Mesenchymal stem cell (in vitro differentiated cells and primary cell): ENCODE measurements at regions not wholly inside any gene's neighbourhood (a gene's known extent, or its start where the extent isn't known, plus 50 kb on each side); places are given as distances from the start of the nearest gene placed in this dataset.

ENCODE experiments used
- DNase-seq: peaks from one replicate; pipeline ENCODE4 v3.0.0-alpha.2; 2013
- H2AFZ ChIP-seq: one replicate; pipeline ENCODE4 v1.6.1; 2013; ENCODE audit warnings: low read depth, mild to moderate bottlenecking, control low read depth, inconsistent platforms, low read length, moderate library complexity
- H2AK5ac ChIP-seq: 2 replicates; pipeline ENCODE4 v1.6.1; 2013; ENCODE audit warnings: low read length, moderate library complexity, mild to moderate bottlenecking, inconsistent platforms; ENCODE audit not compliant: severe bottlenecking
- H2BK120ac ChIP-seq: one replicate; pipeline ENCODE4 v1.6.1; 2013; ENCODE audit warnings: low read depth, mild to moderate bottlenecking, inconsistent platforms, low read length, moderate library complexity
- H2BK12ac ChIP-seq, 2 experiments: one replicate each; pipeline ENCODE4 v1.6.1; 2013; ENCODE audit warnings: inconsistent platforms in 2 of 2, low read length in 2 of 2, mild to moderate bottlenecking in 2 of 2, moderate library complexity in 2 of 2, control low read depth in 1 of 2
- H2BK15ac ChIP-seq: one replicate; pipeline ENCODE4 v1.6.1; 2013; ENCODE audit warnings: mild to moderate bottlenecking, low read depth, inconsistent platforms; ENCODE audit not compliant: poor library complexity, severe bottlenecking
- H2BK5ac ChIP-seq: 2 replicates; pipeline ENCODE4 v1.6.1; 2013; ENCODE audit warnings: low read depth, mild to moderate bottlenecking, low read length, control low read depth, inconsistent platforms; ENCODE audit not compliant: poor library complexity, severe bottlenecking
- H3K14ac ChIP-seq, 2 experiments: one replicate each; pipeline ENCODE4 v1.6.1; 2013; ENCODE audit warnings: inconsistent platforms in 2 of 2, low read length in 2 of 2, control low read depth in 1 of 2, mild to moderate bottlenecking in 1 of 2, moderate library complexity in 1 of 2
- H3K18ac ChIP-seq, 2 experiments: one replicate each; pipeline ENCODE4 v1.6.1; 2013; ENCODE audit warnings: inconsistent platforms in 2 of 2, low read length in 2 of 2, control low read depth in 1 of 2, low read depth in 1 of 2, mild to moderate bottlenecking in 1 of 2
- H3K23ac ChIP-seq, 2 experiments: one replicate each; pipeline ENCODE4 v1.6.1; 2013; ENCODE audit warnings: inconsistent platforms in 2 of 2, low read length in 2 of 2, mild to moderate bottlenecking in 2 of 2, moderate library complexity in 2 of 2, control low read depth in 1 of 2
- H3K27ac ChIP-seq: 2 replicates; pipeline ENCODE4 v1.5.1; 2013; ENCODE audit warnings: mild to moderate bottlenecking, moderate library complexity, low read length, control low read depth, inconsistent platforms; ENCODE audit not compliant: poor library complexity, severe bottlenecking
- H3K27me3 ChIP-seq, 2 experiments: 2 replicates each; pipeline versions ENCODE4 v1.6.1 to v1.7.0; 2013; ENCODE audit warnings: low read length in 2 of 2, mild to moderate bottlenecking in 2 of 2, moderate library complexity in 2 of 2, control low read depth in 1 of 2, inconsistent platforms in 1 of 2; ENCODE audit not compliant: control insufficient read depth in 1 of 2, insufficient read depth in 1 of 2
- H3K36me3 ChIP-seq, 2 experiments: 2 replicates each; pipeline versions ENCODE4 v1.6.1 to v1.7.0; 2013; ENCODE audit warnings: low read length in 2 of 2, control low read depth in 1 of 2, inconsistent platforms in 1 of 2, low read depth in 1 of 2, mild to moderate bottlenecking in 1 of 2; ENCODE audit not compliant: insufficient read depth in 2 of 2, control insufficient read depth in 1 of 2
- H3K4ac ChIP-seq, 2 experiments: one replicate each; pipeline ENCODE4 v1.6.1; 2013; ENCODE audit warnings: inconsistent platforms in 2 of 2, low read length in 2 of 2, mild to moderate bottlenecking in 2 of 2, moderate library complexity in 2 of 2, control low read depth in 1 of 2, low read depth in 1 of 2
- H3K4me1 ChIP-seq: 2 replicates; pipeline ENCODE4 v1.6.1; 2013; ENCODE audit warnings: low read depth, low read length, control low read depth; ENCODE audit not compliant: control insufficient read depth, insufficient read depth
- H3K4me2 ChIP-seq: 2 replicates; pipeline ENCODE4 v1.6.1; 2013; ENCODE audit warnings: low read length, mild to moderate bottlenecking, inconsistent platforms; ENCODE audit not compliant: poor library complexity, severe bottlenecking
- H3K4me3 ChIP-seq, 2 experiments: 2 replicates each; pipeline versions ENCODE4 v1.5.1 to v1.7.0; 2013; ENCODE audit warnings: low read length in 2 of 2, mild to moderate bottlenecking in 2 of 2, control low read depth in 1 of 2, low read depth in 1 of 2; ENCODE audit not compliant: insufficient read depth in 1 of 2
- H3K79me1 ChIP-seq: replicated peaks from 2 replicates; pipeline ENCODE4 v1.6.1; 2013; ENCODE audit warnings: mild to moderate bottlenecking, control low read depth, low read length, inconsistent platforms; ENCODE audit not compliant: poor library complexity, severe bottlenecking
- H3K9ac ChIP-seq: 2 replicates; pipeline ENCODE4 v1.7.0; 2013; ENCODE audit warnings: mild to moderate bottlenecking, low read length, moderate library complexity
- H3K9me3 ChIP-seq: 2 replicates; pipeline ENCODE4 v1.7.0; 2013; ENCODE audit warnings: mild to moderate bottlenecking, low read length; ENCODE audit not compliant: control insufficient read depth
- H4K8ac ChIP-seq: one replicate; pipeline ENCODE4 v1.6.1; 2013; ENCODE audit warnings: inconsistent platforms, mild to moderate bottlenecking, low read length, moderate library complexity
- H4K91ac ChIP-seq: one replicate; pipeline ENCODE4 v1.6.1; 2013; ENCODE audit warnings: mild to moderate bottlenecking, low read length, inconsistent platforms
- WGBS: methylation state at CpG from one replicate; pipeline ENCODE4 v1.1.7; 2013; ENCODE audit warnings: mixed read lengths; 5-methylcytosine and 5-hydroxymethylcytosine counted together

- DNase-seq: no peak
- Histone ChIP-seq H3K79me1 (no peaks in the 10 kb centered on the region), H3K27ac (no peak overlapping the region), H3K14ac (no peak overlapping the region), H3K4me2 (no peak overlapping the region), H2BK5ac (no peak overlapping the region), H3K9ac (no peak overlapping the region), H2AFZ (no peak overlapping the region), H2BK120ac (no peak overlapping the region), H3K9me3 (no peaks in the 10 kb centered on the region), H3K4me1 (no peaks in the 10 kb centered on the region), H3K4ac (no peak overlapping the region), H3K4me3 (no peak overlapping the region), H3K23ac (no peak overlapping the region), H2BK12ac (no peak overlapping the region), H3K18ac (no peak overlapping the region), H4K91ac (no peak overlapping the region), H4K8ac (no peak overlapping the region), H3K27me3 (peaks cover 0 to 8% of the 10 kb centered on the region in 2 experiments), H3K36me3 (no peaks in the 10 kb centered on the region), H2AK5ac (no peak overlapping the region), H2BK15ac (no peak overlapping the region)
- 97% methylated on average over 2 of the region's 2 CpGs for WGBS
These were observed 240.3 kb downstream of the FAM76B start for GRCh38 chr11:95549301-95549700.

- Histone ChIP-seq H3K18ac (no peak overlapping the region), H2BK120ac (no peak overlapping the region), H2AFZ (no peak overlapping the region), H3K27ac (no peak overlapping the region), H3K4me3 (no peak overlapping the region), H3K4me2 (no peak overlapping the region), H2AK5ac (no peak overlapping the region), H3K14ac (no peak overlapping the region), H3K36me3 (no peaks in the 10 kb centered on the region), H4K91ac (no peak overlapping the region), H3K4me1 (peaks cover 2% of the 10 kb centered on the region), H3K79me1 (no peaks in the 10 kb centered on the region), H2BK5ac (no peak overlapping the region), H3K9ac (no peak overlapping the region), H3K9me3 (no peaks in the 10 kb centered on the region), H2BK15ac (no peak overlapping the region), H3K27me3 (peaks cover 0 to 8% of the 10 kb centered on the region in 2 experiments), H3K4ac (no peak overlapping the region), H2BK12ac (no peak overlapping the region), H4K8ac (no peak overlapping the region), H3K23ac (no peak overlapping the region)
- no peak for DNase-seq
These were observed 241.2 kb downstream of the FAM76B start for GRCh38 chr11:95548416-95548815.

- H2AFZ ChIP-seq: no peak overlapping the region
- no peak overlapping the region for H3K9ac ChIP-seq
- no peak overlapping the region for H3K4me3 ChIP-seq
- H3K4ac ChIP-seq: no peak overlapping the region
- no peak overlapping the region for H4K8ac ChIP-seq
- no peak overlapping the region for H4K91ac ChIP-seq
- H2BK15ac ChIP-seq: no peak overlapping the region
- H3K14ac ChIP-seq: no peak overlapping the region
- H3K79me1 ChIP-seq: no peaks in the 10 kb centered on the region
- peaks cover 0 to 8% of the 10 kb centered on the region in 2 experiments for H3K27me3 ChIP-seq
- no peaks in the 10 kb centered on the region for H3K9me3 ChIP-seq
- H3K36me3 ChIP-seq: no peaks in the 10 kb centered on the region
- H2BK5ac ChIP-seq: no peak overlapping the region
- H2AK5ac ChIP-seq: no peak overlapping the region
- no peak overlapping the region for H3K23ac ChIP-seq
- H3K18ac ChIP-seq: no peak overlapping the region
- no peak overlapping the region for H3K4me2 ChIP-seq
- H2BK120ac ChIP-seq: no peak overlapping the region
- peaks cover 2% of the 10 kb centered on the region for H3K4me1 ChIP-seq
- H3K27ac ChIP-seq: no peak overlapping the region
- no peak for DNase-seq
- H2BK12ac ChIP-seq: no peak overlapping the region
These were observed 241.6 kb downstream of the FAM76B start for GRCh38 chr11:95547976-95548375.

GRCh38 chr11:95547186-95547585, 242.4 kb downstream of the FAM76B start:
- H3K27ac ChIP-seq: no peak overlapping the region
- no peak overlapping the region for H2AFZ ChIP-seq
- H3K9me3 ChIP-seq: no peaks in the 10 kb centered on the region
- no peak overlapping the region for H3K23ac ChIP-seq
- H3K9ac ChIP-seq: no peak overlapping the region
- no peak overlapping the region for H3K4ac ChIP-seq
- no peak overlapping the region for H4K8ac ChIP-seq
- H3K27me3 ChIP-seq: peaks cover 0 to 8% of the 10 kb centered on the region in 2 experiments
- H3K4me1 ChIP-seq: peaks cover 2% of the 10 kb centered on the region
- DNase-seq: no peak
- 86% methylated on average over 2 of the region's 2 CpGs for WGBS
- H2AK5ac ChIP-seq: no peak overlapping the region
- H2BK15ac ChIP-seq: no peak overlapping the region
- no peak overlapping the region for H2BK5ac ChIP-seq
- H2BK12ac ChIP-seq: no peak overlapping the region
- H3K36me3 ChIP-seq: no peaks in the 10 kb centered on the region
- H3K14ac ChIP-seq: no peak overlapping the region
- no peak overlapping the region for H3K4me2 ChIP-seq
- no peak overlapping the region for H4K91ac ChIP-seq
- no peak overlapping the region for H3K18ac ChIP-seq
- no peaks in the 10 kb centered on the region for H3K79me1 ChIP-seq
- H3K4me3 ChIP-seq: no peak overlapping the region
- H2BK120ac ChIP-seq: no peak overlapping the region
